ENCODE measurements at regions not wholly inside any gene's neighbourhood (a gene's known extent, or its start where the extent isn't known, plus 50 kb on each side); places are given as distances from the start of the nearest gene placed in this dataset.

DNA sequence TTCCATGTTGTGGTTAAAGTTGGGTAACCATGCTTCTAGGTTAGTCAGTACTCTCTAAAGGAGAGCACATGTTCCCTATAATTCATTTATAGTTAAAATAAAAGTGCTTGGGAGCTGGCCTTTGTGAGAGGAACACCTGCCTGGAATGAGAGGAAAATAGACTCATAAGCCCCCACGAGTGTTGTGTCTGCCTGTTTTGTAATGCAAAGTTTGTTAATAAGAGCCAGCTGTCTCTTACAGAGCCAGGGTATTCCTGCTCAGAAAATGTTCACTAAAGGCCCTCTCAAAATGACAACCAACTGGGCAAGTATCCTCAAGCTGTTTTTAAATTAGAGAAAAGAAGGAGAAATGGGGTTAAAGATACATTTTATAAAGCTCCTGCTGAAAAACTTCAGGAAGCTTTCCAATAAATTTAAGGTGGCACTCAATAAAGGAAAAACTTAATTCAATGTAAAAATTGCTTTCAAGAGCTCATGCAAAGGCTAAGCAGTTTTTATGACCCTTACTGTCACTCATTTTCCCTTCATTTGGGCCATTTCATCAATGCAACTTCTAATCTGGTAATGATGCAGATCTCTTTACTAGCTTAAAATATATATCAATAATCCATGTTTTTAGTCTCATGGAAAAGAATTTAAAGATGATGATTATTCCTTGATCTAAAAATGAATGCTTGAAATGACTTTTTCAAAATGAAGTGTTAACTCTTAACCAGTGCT, 793.6 kb downstream of the STPG2 start:
- ChIA-PET POLR2A (no interaction called here), CTCF (no interaction called here)
- no peaks in the 10 kb centered on the region for H3K36me3 Mint-ChIP-seq (ENCODE audit: low read depth)
- no peaks in the 10 kb centered on the region for H3K27me3 Mint-ChIP-seq
- no peak overlapping the region for H3K4me3 Mint-ChIP-seq
- no peaks in the 10 kb centered on the region for H3K9me3 Mint-ChIP-seq
- no peak for DNase-seq
- H3K4me1 Mint-ChIP-seq, result no peaks in the 10 kb centered on the region
- no peak overlapping the region for H3K27ac Mint-ChIP-seq

DNA sequence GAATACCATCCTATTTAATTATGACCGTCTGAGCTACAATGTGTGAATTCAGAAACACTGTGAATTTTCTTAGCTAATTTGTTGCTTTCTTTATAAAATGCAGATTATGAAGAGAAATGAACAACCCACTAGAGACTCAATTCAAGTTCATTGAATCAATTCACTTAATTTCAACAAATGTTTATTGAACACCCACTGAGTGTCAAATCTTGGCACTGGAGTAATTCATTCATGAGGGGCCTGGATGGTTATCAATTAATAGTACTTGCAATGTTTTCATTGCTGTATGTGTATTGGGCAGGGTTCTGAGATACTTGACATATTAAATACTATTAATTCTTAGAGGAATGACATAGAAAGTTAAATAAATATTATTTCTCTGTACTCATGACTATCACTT, 789.4 kb downstream of the STPG2 start:
- Mint-ChIP-seq H3K4me1 (no peaks in the 10 kb centered on the region), H3K36me3 (ENCODE audit: low read depth) (no peaks in the 10 kb centered on the region), H3K27me3 (no peaks in the 10 kb centered on the region), H3K9me3 (no peaks in the 10 kb centered on the region), H3K4me3 (no peak overlapping the region), H3K27ac (no peak overlapping the region)
- DNase-seq, result no peak
- POLR2A ChIA-PET, result no interaction called here
- CTCF ChIA-PET, result no interaction called here

DNA sequence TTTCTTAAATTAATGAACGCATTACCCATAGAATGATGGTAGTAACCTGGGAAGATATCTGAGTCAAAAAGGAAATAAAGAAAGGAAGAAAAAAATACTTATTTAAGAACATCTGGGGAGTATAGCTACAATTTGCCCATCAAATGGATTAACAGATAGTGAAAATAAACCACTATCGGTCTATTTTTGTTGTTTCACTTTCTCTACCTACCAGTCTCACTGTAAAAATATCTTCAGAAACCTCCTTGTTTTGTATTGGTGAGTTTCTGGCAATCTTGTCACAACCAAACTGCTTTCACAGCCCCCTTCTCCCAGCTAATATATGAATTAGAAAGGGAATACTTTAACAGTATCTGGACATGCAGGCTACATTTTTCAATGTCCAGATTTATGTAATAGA, 783.5 kb downstream of the STPG2 start:
- H3K9me3 Mint-ChIP-seq, result peaks cover 7% of the 10 kb centered on the region
- no peaks in the 10 kb centered on the region for H3K27me3 Mint-ChIP-seq
- no peaks in the 10 kb centered on the region for H3K4me1 Mint-ChIP-seq
- no peak overlapping the region for H3K27ac Mint-ChIP-seq
- no peak for DNase-seq
- H3K36me3 Mint-ChIP-seq (ENCODE audit: low read depth), result no peaks in the 10 kb centered on the region
- no peak overlapping the region for H3K4me3 Mint-ChIP-seq
- POLR2A ChIA-PET, result no interaction called here
- CTCF ChIA-PET, result no interaction called here

DNA sequence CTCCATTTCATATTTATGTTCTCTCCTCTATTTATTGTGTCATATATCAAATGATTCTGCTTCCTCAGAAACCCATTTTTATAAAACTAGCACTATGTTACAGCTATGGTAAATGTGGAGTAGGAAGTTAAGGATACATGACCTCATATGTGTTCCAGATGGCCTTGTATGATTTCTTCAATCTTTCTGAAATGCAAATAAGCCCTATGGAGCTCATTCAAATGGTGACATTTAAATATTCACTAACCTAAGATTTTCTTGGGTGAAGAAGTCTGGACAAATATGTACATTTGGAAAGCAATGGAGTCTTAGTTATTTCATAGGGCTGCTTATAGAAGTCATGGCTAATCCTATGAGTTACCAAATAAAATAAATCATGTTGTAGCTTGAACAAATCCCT, 782.5 kb downstream of the STPG2 start:
- Mint-ChIP-seq H3K4me1 (no peaks in the 10 kb centered on the region), H3K36me3 (ENCODE audit: low read depth) (no peaks in the 10 kb centered on the region), H3K4me3 (no peak overlapping the region), H3K9me3 (peaks cover 7% of the 10 kb centered on the region), H3K27ac (no peak overlapping the region), H3K27me3 (no peaks in the 10 kb centered on the region)
- ChIA-PET CTCF (no interaction called here), POLR2A (no interaction called here)
- no peak for DNase-seq

DNA sequence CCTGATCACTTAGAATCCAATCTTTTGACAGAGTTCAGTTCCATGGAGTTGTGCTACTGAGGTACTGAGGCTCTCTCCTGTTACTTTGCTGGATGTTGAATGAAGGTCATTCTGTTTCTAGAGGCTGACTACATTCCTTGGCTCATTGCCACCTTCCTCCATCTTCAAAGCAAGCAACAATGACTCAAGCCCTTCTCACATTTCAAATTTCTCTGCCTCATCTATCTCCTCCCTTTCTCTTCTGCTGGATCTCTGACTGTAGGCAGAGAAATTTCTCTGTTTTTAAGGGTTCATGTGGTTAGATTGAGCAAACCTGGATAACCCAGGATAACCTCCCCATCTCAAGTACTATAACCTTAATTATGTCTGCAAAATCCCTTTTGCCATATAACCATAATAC, 775.4 kb downstream of the STPG2 start:
- DNase-seq, result no peak
- H3K27me3 Mint-ChIP-seq, result no peaks in the 10 kb centered on the region
- POLR2A ChIA-PET, result no interaction called here
- no peaks in the 10 kb centered on the region for H3K4me1 Mint-ChIP-seq
- H3K27ac Mint-ChIP-seq, result no peak overlapping the region
- CTCF ChIA-PET, result no interaction called here
- H3K4me3 Mint-ChIP-seq, result no peak overlapping the region
- H3K9me3 Mint-ChIP-seq, result peaks cover 10% of the 10 kb centered on the region
- H3K36me3 Mint-ChIP-seq (ENCODE audit: low read depth), result no peaks in the 10 kb centered on the region

DNA sequence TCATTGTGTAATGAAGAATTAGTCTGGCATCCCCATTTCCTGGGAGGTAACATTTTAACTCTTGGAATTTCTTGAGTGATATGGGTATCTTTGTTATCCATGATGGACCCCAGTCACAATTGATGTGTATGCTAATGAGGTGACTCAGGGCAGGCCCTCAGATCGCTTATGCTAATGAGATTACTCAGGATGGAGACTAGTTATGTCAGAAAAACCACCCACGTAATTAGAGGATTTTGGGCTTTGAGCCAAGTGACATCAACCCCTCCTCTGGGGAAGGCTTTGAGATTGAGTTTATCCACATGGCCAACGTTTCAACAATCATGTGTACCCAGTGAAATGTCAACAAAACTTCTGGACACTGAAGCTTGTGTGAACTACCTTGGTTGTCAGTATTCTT, 772.7 kb downstream of the STPG2 start:
- no peak for DNase-seq

DNA sequence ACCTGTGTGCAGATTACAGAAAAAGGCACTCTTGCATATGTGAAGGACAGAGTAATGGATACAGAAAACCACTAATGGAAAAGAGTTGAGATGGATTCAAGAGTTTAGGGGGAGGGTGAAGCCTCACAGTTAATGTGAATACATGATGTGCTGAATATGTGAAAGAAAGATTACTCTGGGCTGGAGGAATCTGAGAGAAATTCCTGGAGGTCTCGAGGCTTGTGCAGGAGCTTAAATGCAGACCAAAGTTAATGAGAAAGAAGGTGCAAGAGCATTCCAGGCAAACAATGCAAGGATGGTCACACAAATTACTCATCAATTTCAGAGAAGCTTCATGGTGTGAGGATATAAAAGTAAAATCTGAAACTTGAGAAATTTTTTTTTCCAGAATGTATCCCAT, 768.8 kb downstream of the STPG2 start:
- DNase-seq, result no peak
- Mint-ChIP-seq H3K27ac (no peak overlapping the region), H3K9me3 (no peaks in the 10 kb centered on the region), H3K4me3 (no peak overlapping the region), H3K36me3 (ENCODE audit: low read depth) (no peaks in the 10 kb centered on the region), H3K27me3 (no peaks in the 10 kb centered on the region), H3K4me1 (no peaks in the 10 kb centered on the region)
- ChIA-PET CTCF (no interaction called here), POLR2A (no interaction called here)

More for the DNA sequence above, 772.7 kb downstream of the STPG2 start:
- Mint-ChIP-seq H3K4me1 (no peaks in the 10 kb centered on the region), H3K27ac (no peak overlapping the region), H3K27me3 (no peaks in the 10 kb centered on the region), H3K9me3 (peaks cover 3% of the 10 kb centered on the region), H3K4me3 (no peak overlapping the region), H3K36me3 (ENCODE audit: low read depth) (no peaks in the 10 kb centered on the region)
- ChIA-PET POLR2A (no interaction called here), CTCF (no interaction called here)

DNA sequence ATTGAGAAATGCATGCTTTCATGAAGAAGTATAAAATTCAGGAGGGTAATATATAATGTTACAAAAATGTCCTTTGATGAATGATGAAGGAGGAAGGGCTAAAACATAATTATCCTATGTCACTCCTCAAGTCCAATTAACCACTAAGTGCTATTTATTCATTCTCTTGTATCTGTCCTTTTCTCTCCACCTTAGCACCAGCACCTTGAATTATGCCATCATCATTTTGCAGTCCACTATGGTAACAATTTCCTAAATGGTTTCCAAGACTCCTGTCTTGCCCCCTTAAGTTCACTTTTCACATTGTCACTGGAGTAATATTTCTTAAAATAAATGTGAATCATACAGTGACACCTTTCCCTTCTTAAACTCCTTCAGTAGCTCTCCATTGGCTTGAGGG, 756.3 kb downstream of the STPG2 start:
- DNase-seq, result no peak
- Mint-ChIP-seq H3K36me3 (ENCODE audit: low read depth) (no peaks in the 10 kb centered on the region), H3K4me1 (no peaks in the 10 kb centered on the region), H3K9me3 (no peaks in the 10 kb centered on the region), H3K27ac (no peak overlapping the region), H3K4me3 (no peak overlapping the region), H3K27me3 (no peaks in the 10 kb centered on the region)
- ChIA-PET CTCF (no interaction called here), POLR2A (no interaction called here)

DNA sequence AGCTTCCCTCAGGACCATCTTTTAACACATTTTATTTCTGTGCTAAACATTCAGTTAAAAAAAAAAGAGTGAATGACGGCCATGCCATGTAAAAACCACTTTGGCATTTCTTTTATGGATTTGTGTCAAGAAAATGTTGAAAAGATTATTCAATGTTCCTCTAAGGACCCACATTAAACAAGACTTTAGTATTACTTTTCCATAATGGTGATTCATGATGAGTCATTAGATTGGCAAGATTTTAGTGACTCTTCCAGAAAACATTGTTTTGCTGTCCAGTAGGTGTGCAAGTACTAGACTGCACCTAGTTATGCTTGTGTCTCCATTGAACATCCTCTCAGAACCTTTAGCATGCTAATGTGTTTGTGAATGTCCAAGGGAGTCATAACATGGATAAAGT, 748.6 kb downstream of the STPG2 start:
- CTCF ChIA-PET, result no interaction called here
- Mint-ChIP-seq H3K36me3 (ENCODE audit: low read depth) (no peaks in the 10 kb centered on the region), H3K27ac (no peak overlapping the region), H3K27me3 (no peaks in the 10 kb centered on the region), H3K4me1 (no peaks in the 10 kb centered on the region), H3K9me3 (peaks cover 7% of the 10 kb centered on the region), H3K4me3 (no peak overlapping the region)
- DNase-seq, result no peak
- POLR2A ChIA-PET, result no interaction called here

DNA sequence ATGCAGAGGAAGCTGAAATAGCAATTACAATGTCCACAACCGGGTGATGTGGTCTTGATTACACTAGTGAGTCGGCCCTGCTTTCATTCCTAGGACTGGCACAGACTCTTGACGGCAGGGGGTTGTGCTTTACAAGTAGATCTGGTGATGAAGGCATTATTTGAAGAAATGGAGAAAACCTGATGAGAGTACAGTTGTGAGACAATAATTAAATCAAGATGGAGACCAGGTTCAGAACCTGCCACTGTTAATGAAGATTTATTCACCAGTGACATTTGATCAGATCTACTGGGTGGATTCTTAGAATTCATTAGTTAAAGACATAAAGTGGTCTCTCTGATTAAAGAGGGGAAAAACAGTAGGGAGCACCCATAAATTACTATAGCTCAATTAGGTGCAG, 747.2 kb downstream of the STPG2 start:
- Mint-ChIP-seq H3K27me3 (no peaks in the 10 kb centered on the region), H3K27ac (no peak overlapping the region), H3K36me3 (ENCODE audit: low read depth) (no peaks in the 10 kb centered on the region), H3K4me1 (no peaks in the 10 kb centered on the region), H3K9me3 (peaks cover 14% of the 10 kb centered on the region), H3K4me3 (no peak overlapping the region)
- CTCF ChIA-PET, result no interaction called here
- POLR2A ChIA-PET, result no interaction called here
- DNase-seq, result no peak

DNA sequence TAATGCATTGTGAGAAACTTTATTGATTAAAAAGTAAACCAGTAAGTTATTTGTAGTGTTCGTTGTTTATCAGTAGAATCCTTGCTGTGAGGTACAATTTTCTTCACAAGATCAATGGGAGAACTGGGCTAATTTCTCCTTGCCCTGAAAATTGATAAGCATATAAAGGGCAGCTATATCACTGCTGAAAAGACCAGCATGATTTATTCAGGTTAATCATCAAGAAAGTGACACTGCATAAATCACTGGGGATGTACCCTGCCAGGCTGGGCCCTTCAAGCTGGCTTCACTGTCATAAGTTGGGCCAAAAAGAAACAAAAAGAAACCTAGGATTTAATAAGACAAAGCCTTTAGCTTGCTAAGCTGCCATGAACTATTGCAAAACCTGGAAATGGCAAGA, 746.7 kb downstream of the STPG2 start:
- no peaks in the 10 kb centered on the region for H3K27me3 Mint-ChIP-seq
- no peaks in the 10 kb centered on the region for H3K4me1 Mint-ChIP-seq
- no peak overlapping the region for H3K27ac Mint-ChIP-seq
- peaks cover 15% of the 10 kb centered on the region for H3K9me3 Mint-ChIP-seq
- DNase-seq, result no peak
- H3K36me3 Mint-ChIP-seq (ENCODE audit: low read depth), result no peaks in the 10 kb centered on the region
- ChIA-PET POLR2A (no interaction called here), CTCF (no interaction called here)
- no peak overlapping the region for H3K4me3 Mint-ChIP-seq

DNA sequence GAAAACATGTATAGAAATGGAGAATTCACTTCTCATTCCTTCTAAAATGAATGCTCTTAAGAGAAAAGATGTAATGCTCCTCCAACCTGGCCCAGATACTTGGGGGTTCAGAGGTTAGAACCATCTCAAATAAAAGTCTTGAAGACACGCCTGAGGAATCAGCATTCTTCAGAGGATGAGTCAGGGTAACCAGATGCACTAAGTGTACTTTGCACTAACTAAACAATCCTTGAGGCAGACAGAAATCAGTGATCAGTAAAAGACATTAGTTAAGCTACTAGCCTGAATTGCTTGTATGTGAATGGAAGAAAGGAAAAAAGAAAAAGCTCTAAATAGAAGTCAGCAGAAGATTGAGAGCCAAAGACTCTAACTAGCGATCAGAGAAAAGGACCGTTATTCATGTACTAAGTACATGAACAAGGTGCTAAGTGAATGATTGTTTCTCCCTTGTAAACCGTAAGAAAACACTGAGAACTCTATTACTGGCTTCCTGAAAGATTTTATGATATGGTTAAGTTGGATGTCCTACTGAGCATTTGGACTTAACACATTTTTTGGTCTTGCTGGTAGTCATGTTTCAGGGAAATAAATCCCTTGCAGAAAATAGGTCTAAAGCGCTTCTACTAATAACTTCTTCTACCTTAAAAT, 738.3 kb downstream of the STPG2 start:
- Mint-ChIP-seq H3K9me3 (peaks cover 20% of the 10 kb centered on the region), H3K27ac (no peak overlapping the region), H3K36me3 (ENCODE audit: low read depth) (no peaks in the 10 kb centered on the region), H3K27me3 (no peaks in the 10 kb centered on the region), H3K4me3 (no peak overlapping the region), H3K4me1 (no peaks in the 10 kb centered on the region)
- ChIA-PET POLR2A (no interaction called here), CTCF (no interaction called here)
- DNase-seq, result no peak

DNA sequence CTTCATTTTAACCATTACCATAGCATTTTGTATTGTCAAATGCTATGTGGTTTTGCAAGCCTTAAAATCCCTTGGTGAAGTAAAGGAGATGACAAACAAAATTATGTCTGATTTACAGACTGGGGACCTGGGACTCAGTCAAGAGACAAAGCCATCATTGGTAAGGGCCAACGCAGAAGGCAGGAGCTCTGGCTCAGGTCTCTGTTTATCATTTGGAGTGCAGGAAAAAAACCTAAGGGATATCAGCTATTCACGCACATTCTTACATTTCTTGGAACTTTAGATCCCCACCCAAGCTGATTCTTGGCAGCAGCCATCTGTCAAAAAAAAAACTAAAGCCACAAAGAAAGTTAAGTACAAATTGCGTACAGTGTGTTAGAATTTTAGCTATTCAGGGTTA, 731.9 kb downstream of the STPG2 start:
- DNase-seq, result no peak
- ChIA-PET CTCF (no interaction called here), POLR2A (no interaction called here)
- H3K9me3 Mint-ChIP-seq, result peaks cover 5% of the 10 kb centered on the region
- no peaks in the 10 kb centered on the region for H3K36me3 Mint-ChIP-seq (ENCODE audit: low read depth)
- H3K27ac Mint-ChIP-seq, result no peak overlapping the region
- no peaks in the 10 kb centered on the region for H3K4me1 Mint-ChIP-seq
- H3K4me3 Mint-ChIP-seq, result no peak overlapping the region
- no peaks in the 10 kb centered on the region for H3K27me3 Mint-ChIP-seq

DNA sequence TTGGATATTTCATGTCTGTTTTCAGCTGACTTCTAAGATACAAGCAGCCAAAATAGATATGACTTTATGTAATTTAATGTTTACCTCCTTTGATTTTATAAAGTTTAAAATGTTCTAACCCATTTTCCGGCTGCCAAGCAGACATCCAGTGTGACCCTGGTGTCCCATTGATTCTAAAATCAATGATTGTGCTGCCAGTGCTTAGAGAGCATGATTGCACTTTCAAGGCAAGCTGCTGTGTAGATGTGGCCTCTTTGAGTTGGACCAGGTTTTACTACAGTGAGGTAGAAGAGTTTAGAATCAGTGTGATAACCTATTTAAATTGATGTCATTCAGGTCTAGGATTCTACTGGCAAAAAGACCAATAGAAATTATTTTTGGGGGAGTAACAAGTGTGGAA, 730.9 kb downstream of the STPG2 start:
- CTCF ChIA-PET, result no interaction called here

More for the DNA sequence above, 730.9 kb downstream of the STPG2 start:
- Mint-ChIP-seq H3K27ac (no peak overlapping the region), H3K4me1 (no peaks in the 10 kb centered on the region), H3K27me3 (no peaks in the 10 kb centered on the region), H3K9me3 (peaks cover 5% of the 10 kb centered on the region), H3K4me3 (no peak overlapping the region), H3K36me3 (ENCODE audit: low read depth) (no peaks in the 10 kb centered on the region)
- no peak for DNase-seq
- POLR2A ChIA-PET, result no interaction called here

Data from activated CD4-positive, alpha-beta memory T cell treated with anti-CD3 and anti-CD28 coated beads, Interleukin-2, amount 10 ng/mL, durations not matched to agents 7 days and 5 days (primary cell).